ENCODE measurements at regions not wholly inside any gene's neighbourhood (a gene's known extent, or its start where the extent isn't known, plus 50 kb on each side); places are given as distances from the start of the nearest gene placed in this dataset.

- POLR2A ChIA-PET, result no interaction called here
- H3K4me1 ChIP-seq (ENCODE audit: control insufficient read depth, insufficient read depth, low read length), result no peaks in the 10 kb centered on the region
- no peak for TF ChIP-seq ZNF214 (tag by site-specific recombination; IDR thresholded peaks at IDR 0.05; ENCODE audit: borderline replicate concordance)
- no peak for TF ChIP-seq ZNF544 (tag by site-specific recombination; IDR thresholded peaks at IDR 0.05)
- TF ChIP-seq GLI2 (tag by site-specific recombination; IDR thresholded peaks at IDR 0.05; ENCODE audit: borderline replicate concordance, low read depth), result no peak
- no peak for TF ChIP-seq CTCF (tag by site-specific recombination; IDR thresholded peaks at IDR 0.05)
- no peak for TF ChIP-seq ZNF639 (tag by site-specific recombination; IDR thresholded peaks at IDR 0.05)
- TF ChIP-seq ZNF341 (tag by site-specific recombination; IDR thresholded peaks at IDR 0.05; ENCODE audit: low read depth), result no peak
- TF ChIP-seq ZNF398 (tag by site-specific recombination; IDR thresholded peaks at IDR 0.05), result no peak
- no peak for TF ChIP-seq INSM2 (tag by site-specific recombination; IDR thresholded peaks at IDR 0.05)
- H3K4me3 ChIP-seq (ENCODE audit: low read depth, low read length), result no peak overlapping the region
- CTCF ChIA-PET, result interaction anchor here (0.7 kb wide), 1 partner anchor 878 kb away, joined by 4 read pairs; no protein-coding TSS in a partner anchor
- no peaks in the 10 kb centered on the region for H3K9me3 ChIP-seq (ENCODE audit: control insufficient read depth, insufficient read depth, low read depth, low read length)
- H3K36me3 ChIP-seq (ENCODE audit: control insufficient read depth in 2 of 2, insufficient read depth in 1 of 2, low read length in 2 of 2), result no peaks in the 10 kb centered on the region
- H3K27ac ChIP-seq (ENCODE audit: extremely low read depth, low read depth, low read length), result no peak overlapping the region
Measured at GRCh38 chrX:14363728-14364127, 165.6 kb upstream of the GLRA2 start.

GRCh38 chrX:14362721-14363120 is 166.6 kb upstream of the GLRA2 start:
- Histone ChIP-seq H3K4me3 (ENCODE audit: low read depth, low read length) (no peak overlapping the region), H3K4me1 (ENCODE audit: control insufficient read depth, insufficient read depth, low read length) (no peaks in the 10 kb centered on the region), H3K36me3 (ENCODE audit: control insufficient read depth in 2 of 2, insufficient read depth in 1 of 2, low read length in 2 of 2) (no peaks in the 10 kb centered on the region), H3K27ac (ENCODE audit: extremely low read depth, low read depth, low read length) (no peak overlapping the region), H3K9me3 (ENCODE audit: control insufficient read depth, insufficient read depth, low read depth, low read length) (no peaks in the 10 kb centered on the region)
- ChIA-PET POLR2A (no interaction called here), CTCF (no interaction called here)
- no peak for TF ChIP-seq ZBTB10 (tag by site-specific recombination; IDR thresholded peaks at IDR 0.05)
- no peak for TF ChIP-seq ZNF133 (tag by site-specific recombination; IDR thresholded peaks at IDR 0.05)
- TF ChIP-seq ZNF121 (tag by site-specific recombination; IDR thresholded peaks at IDR 0.05), result no peak
- no peak for TF ChIP-seq ZBTB21 (tag by site-specific recombination; IDR thresholded peaks at IDR 0.05)
- no peak for TF ChIP-seq ZIC2 (tag by site-specific recombination; IDR thresholded peaks at IDR 0.05)
- no peak for TF ChIP-seq ZNF10 (tag by site-specific recombination; IDR thresholded peaks at IDR 0.05)
- no peak for TF ChIP-seq ZNF610 (tag by site-specific recombination; IDR thresholded peaks at IDR 0.05; ENCODE audit: borderline replicate concordance)
- TF ChIP-seq ZNF280D (tag by site-specific recombination; IDR thresholded peaks at IDR 0.05), result no peak
- no peak for TF ChIP-seq ZNF776 (tag by site-specific recombination; IDR thresholded peaks at IDR 0.05; ENCODE audit: borderline replicate concordance)
- TF ChIP-seq ZNF837 (tag by site-specific recombination; IDR thresholded peaks at IDR 0.05), result no peak
- no peak for TF ChIP-seq REST (tag by site-specific recombination; IDR thresholded peaks at IDR 0.05)

All from HEK293 (cell line).